ENCODE measurements at regions not wholly inside any gene's neighbourhood (a gene's known extent, or its start where the extent isn't known, plus 50 kb on each side); places are given as distances from the start of the nearest gene placed in this dataset.
A peak's percentile ranks its signal among the peaks of the same experiment; 100 is the strongest.
"Not testable (repeated sequence)": the region's sequence is repeated elsewhere in the genome, so short reads cannot be mapped to it uniquely, and the experiment has no call there.

GRCh38 chr5:87008751-87009560 lies 258.7 kb upstream of the RASA1 start:
- no peak overlapping the region for H3K4me3 Mint-ChIP-seq (ENCODE audit: low read depth)
- H3K4me1 Mint-ChIP-seq (ENCODE audit: low read depth) = no peaks in the 10 kb centered on the region
- no peaks in the 10 kb centered on the region for H3K36me3 Mint-ChIP-seq (ENCODE audit: low read depth)
- intact Hi-C loops (cut with micrococcal nuclease) = no loop called here
- no peak for DNase-seq (ENCODE audit: low spot score)
- H3K27ac Mint-ChIP-seq = no peak overlapping the region
- H3K9me3 Mint-ChIP-seq = no peaks in the 10 kb centered on the region
- H3K27me3 Mint-ChIP-seq (ENCODE audit: low read depth) = peaks cover 18% of the 10 kb centered on the region

DNA sequence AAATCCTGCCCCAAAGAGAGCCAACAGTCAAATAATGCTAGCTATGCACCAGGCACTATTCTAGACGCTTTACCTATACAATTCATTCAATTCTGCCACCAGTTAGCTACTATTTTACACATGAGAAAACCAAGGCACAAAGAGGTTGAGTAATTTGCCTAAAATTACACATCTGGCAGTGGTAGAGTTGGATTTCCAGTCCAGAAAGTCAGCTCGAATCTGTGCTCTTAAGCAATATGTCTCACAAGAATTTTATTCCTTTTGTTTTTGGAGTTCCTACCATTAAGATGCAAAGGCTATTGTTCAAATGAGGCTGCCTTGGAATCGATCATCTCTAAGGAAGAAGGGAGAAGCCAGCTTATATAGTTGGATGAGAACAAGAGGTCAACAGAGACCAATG lies 256.9 kb upstream of the RASA1 start:
- DNase-seq (ENCODE audit: low spot score) = no peak
- intact Hi-C loops (cut with micrococcal nuclease) = loop anchor here (5.0 kb wide), 1 partner anchor 38 kb away; no protein-coding TSS in a partner anchor
- Mint-ChIP-seq H3K9me3 (no peaks in the 10 kb centered on the region), H3K27ac (no peak overlapping the region), H3K4me3 (ENCODE audit: low read depth) (no peak overlapping the region), H3K27me3 (ENCODE audit: low read depth) (peaks cover 22% of the 10 kb centered on the region), H3K36me3 (ENCODE audit: low read depth) (no peaks in the 10 kb centered on the region), H3K4me1 (ENCODE audit: low read depth) (peaks cover 2% of the 10 kb centered on the region)

DNA sequence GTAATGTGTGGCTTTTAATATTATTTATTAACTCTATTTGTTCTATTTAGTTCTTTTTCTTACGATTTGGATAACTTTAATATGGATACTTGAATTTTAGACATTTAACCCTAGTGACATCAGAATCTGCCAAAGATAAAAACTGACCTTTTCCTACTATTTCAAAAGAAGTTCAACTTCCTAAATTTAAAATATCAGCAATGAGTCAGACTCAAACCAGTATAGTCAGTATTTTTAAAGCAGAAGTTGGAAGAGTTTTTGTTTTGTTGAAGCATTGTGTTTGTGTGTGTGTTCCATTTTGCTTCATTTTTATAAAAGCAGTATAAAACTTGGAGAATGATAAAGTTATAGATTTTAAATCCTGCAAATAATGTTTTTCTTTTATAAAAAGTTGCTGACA lies 251.8 kb upstream of the RASA1 start:
- Mint-ChIP-seq H3K9me3 (no peaks in the 10 kb centered on the region), H3K4me3 (ENCODE audit: low read depth) (no peak overlapping the region), H3K36me3 (ENCODE audit: low read depth) (no peaks in the 10 kb centered on the region), H3K4me1 (ENCODE audit: low read depth) (peaks cover 17% of the 10 kb centered on the region), H3K27me3 (ENCODE audit: low read depth) (peaks cover 9% of the 10 kb centered on the region), H3K27ac (no peak overlapping the region)
- intact Hi-C loops (cut with micrococcal nuclease) = no loop called here
- no peak for DNase-seq (ENCODE audit: low spot score)

GRCh38 chr5:87020099-87020934 lies 247.4 kb upstream of the RASA1 start:
- peaks cover 5% of the 10 kb centered on the region for H3K27me3 Mint-ChIP-seq (ENCODE audit: low read depth)
- peaks cover 3% of the 10 kb centered on the region for H3K36me3 Mint-ChIP-seq (ENCODE audit: low read depth)
- H3K9me3 Mint-ChIP-seq = no peaks in the 10 kb centered on the region
- no peak overlapping the region for H3K27ac Mint-ChIP-seq
- H3K4me1 Mint-ChIP-seq (ENCODE audit: low read depth) = peaks cover 15% of the 10 kb centered on the region
- DNase-seq (ENCODE audit: low spot score) = peak; percentile 26
- intact Hi-C loops (cut with micrococcal nuclease) = loop anchor here (5.0 kb wide), 1 partner anchor 382 kb away; no protein-coding TSS in a partner anchor
- H3K4me3 Mint-ChIP-seq (ENCODE audit: low read depth) = no peak overlapping the region

DNA sequence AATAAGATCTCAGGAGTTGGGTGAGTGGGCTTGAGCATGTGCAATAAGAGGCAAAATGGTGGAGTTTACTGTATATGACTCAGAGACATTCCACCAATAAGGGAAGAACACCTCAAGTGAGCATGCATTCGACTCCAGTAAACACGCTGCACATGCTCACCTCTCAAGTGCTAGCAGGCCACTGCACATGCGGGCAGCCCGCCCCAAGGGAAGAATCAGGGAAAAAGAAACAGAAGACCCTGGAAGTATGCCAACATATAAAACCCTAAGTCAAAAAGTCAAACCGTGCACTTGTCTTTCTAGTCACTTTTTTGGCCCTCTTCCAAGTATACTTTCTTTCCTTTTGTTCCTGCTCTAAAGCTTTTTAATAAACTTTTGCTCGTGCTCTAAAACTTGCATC lies 245.3 kb upstream of the RASA1 start:
- no peak for DNase-seq (ENCODE audit: low spot score)
- peaks cover 16% of the 10 kb centered on the region for H3K4me1 Mint-ChIP-seq (ENCODE audit: low read depth)
- H3K36me3 Mint-ChIP-seq (ENCODE audit: low read depth) = peaks cover 3% of the 10 kb centered on the region
- peaks cover 11% of the 10 kb centered on the region for H3K27me3 Mint-ChIP-seq (ENCODE audit: low read depth)
- intact Hi-C loops (cut with micrococcal nuclease) = loop anchor here (5.0 kb wide), 1 partner anchor 380 kb away; no protein-coding TSS in a partner anchor
- H3K9me3 Mint-ChIP-seq = no peaks in the 10 kb centered on the region
- H3K27ac Mint-ChIP-seq = no peak overlapping the region
- H3K4me3 Mint-ChIP-seq (ENCODE audit: low read depth) = no peak overlapping the region

DNA sequence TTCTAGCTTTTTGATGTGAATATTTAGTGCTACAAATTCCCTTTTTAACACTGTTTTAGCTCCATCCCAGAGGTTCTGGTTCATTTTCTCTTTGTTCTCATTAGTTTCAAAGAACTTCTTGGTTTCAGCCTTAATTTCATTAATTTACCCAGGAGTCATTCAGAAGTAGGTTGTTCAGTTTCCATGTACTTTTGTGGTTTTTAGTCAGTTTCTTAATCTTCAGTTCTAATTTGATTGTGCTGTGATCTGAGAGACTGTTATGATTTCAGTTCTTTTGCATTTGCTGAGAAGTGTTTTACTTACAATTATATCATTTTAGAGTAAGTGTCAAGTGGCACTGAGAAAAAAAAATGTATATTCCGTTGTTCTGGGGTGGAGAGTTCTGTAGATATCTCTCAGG lies 240.1 kb upstream of the RASA1 start:
- H3K36me3 Mint-ChIP-seq (ENCODE audit: low read depth) = peaks cover 6% of the 10 kb centered on the region
- peaks cover 24% of the 10 kb centered on the region for H3K27me3 Mint-ChIP-seq (ENCODE audit: low read depth)
- no peak overlapping the region for H3K4me3 Mint-ChIP-seq (ENCODE audit: low read depth)
- no peak for DNase-seq (ENCODE audit: low spot score)
- intact Hi-C loops (cut with micrococcal nuclease) = loop anchor here (2.0 kb wide), 1 partner anchor 93 kb away; no protein-coding TSS in a partner anchor
- H3K9me3 Mint-ChIP-seq = no peaks in the 10 kb centered on the region
- no peak overlapping the region for H3K27ac Mint-ChIP-seq
- H3K4me1 Mint-ChIP-seq (ENCODE audit: low read depth) = peaks cover 25% of the 10 kb centered on the region

GRCh38 chr5:87029951-87030350 lies 237.7 kb upstream of the RASA1 start:
- Mint-ChIP-seq H3K9me3 (no peaks in the 10 kb centered on the region), H3K4me1 (ENCODE audit: low read depth) (peaks cover 39% of the 10 kb centered on the region)
- intact Hi-C loops (cut with micrococcal nuclease) = no loop called here

DNA sequence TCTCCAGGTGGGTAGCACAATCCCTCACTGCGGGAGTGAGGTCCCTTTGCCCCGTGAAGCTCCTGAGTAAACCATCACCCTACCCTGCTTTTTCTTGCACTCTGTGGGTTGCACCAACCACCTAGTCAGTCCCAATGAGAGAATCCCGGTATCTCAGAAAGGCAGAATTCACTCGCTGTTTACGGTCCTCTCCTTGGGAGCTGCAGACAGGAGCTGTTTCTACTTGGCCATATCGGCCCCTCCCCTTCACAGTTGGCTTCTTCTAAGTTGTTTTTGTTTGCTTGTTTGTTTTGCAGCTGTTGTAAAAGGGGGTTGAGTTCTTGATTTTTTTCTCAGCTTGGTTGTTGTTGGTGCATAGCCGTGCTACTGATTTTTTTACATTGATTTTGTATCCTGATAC lies 237.0 kb upstream of the RASA1 start:
- no peaks in the 10 kb centered on the region for H3K9me3 Mint-ChIP-seq
- H3K27me3 Mint-ChIP-seq (ENCODE audit: low read depth) = peaks cover 26% of the 10 kb centered on the region
- H3K4me3 Mint-ChIP-seq (ENCODE audit: low read depth) = no peak overlapping the region
- H3K27ac Mint-ChIP-seq = no peak overlapping the region
- H3K4me1 Mint-ChIP-seq (ENCODE audit: low read depth) = peaks cover 39% of the 10 kb centered on the region
- peaks cover 4% of the 10 kb centered on the region for H3K36me3 Mint-ChIP-seq (ENCODE audit: low read depth)
- DNase-seq (ENCODE audit: low spot score) = no peak
- intact Hi-C loops (cut with micrococcal nuclease) = no loop called here

More at GRCh38 chr5:87029951-87030350, 237.7 kb upstream of the RASA1 start:
- Mint-ChIP-seq H3K27ac (no peak overlapping the region), H3K4me3 (ENCODE audit: low read depth) (no peak overlapping the region), H3K36me3 (ENCODE audit: low read depth) (peaks cover 4% of the 10 kb centered on the region), H3K27me3 (ENCODE audit: low read depth) (peaks cover 27% of the 10 kb centered on the region)
- DNase-seq (ENCODE audit: low spot score) = no peak

GRCh38 chr5:87034557-87034956 lies 233.1 kb upstream of the RASA1 start:
- no peak for DNase-seq (ENCODE audit: low spot score)
- intact Hi-C loops (cut with micrococcal nuclease) = no loop called here
- H3K27me3 Mint-ChIP-seq (ENCODE audit: low read depth) = peaks cover 18% of the 10 kb centered on the region
- peaks cover 18% of the 10 kb centered on the region for H3K4me1 Mint-ChIP-seq (ENCODE audit: low read depth)
- no peaks in the 10 kb centered on the region for H3K36me3 Mint-ChIP-seq (ENCODE audit: low read depth)
- H3K27ac Mint-ChIP-seq = no peak overlapping the region
- no peak overlapping the region for H3K4me3 Mint-ChIP-seq (ENCODE audit: low read depth)
- peaks cover 9% of the 10 kb centered on the region for H3K9me3 Mint-ChIP-seq

- no peaks in the 10 kb centered on the region for H3K36me3 Mint-ChIP-seq (ENCODE audit: low read depth)
- peaks cover 14% of the 10 kb centered on the region for H3K9me3 Mint-ChIP-seq
- intact Hi-C loops (cut with micrococcal nuclease) = no loop called here
- H3K27ac Mint-ChIP-seq = no peak overlapping the region
- no peak for DNase-seq (ENCODE audit: low spot score)
- H3K4me3 Mint-ChIP-seq (ENCODE audit: low read depth) = no peak overlapping the region
- no peaks in the 10 kb centered on the region for H3K4me1 Mint-ChIP-seq (ENCODE audit: low read depth)
- peaks cover 27% of the 10 kb centered on the region for H3K27me3 Mint-ChIP-seq (ENCODE audit: low read depth)
Observed at GRCh38 chr5:87042554-87042953, 225.1 kb upstream of the RASA1 start.

DNA sequence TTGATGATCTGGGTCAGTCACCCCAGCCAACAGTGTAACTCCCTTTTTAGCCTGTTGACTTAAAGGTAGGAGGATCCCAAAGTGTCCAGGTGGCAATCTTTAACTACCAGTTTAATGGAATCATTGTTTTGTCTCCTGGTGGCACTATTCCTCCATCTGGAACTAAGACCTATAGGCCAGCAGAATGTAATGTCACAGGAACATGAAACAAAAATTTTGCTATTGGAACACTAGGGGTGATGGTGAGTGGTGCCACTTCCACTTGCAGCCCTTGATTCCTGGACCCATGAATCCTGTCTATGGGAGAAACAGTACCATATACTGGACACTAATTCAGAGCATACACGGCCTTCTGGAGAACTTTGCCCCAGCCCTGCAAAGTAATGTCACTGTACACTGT lies 219.5 kb upstream of the RASA1 start:
- DNase-seq (ENCODE audit: low spot score) = no peak
- Mint-ChIP-seq H3K27ac (no peak overlapping the region), H3K4me1 (ENCODE audit: low read depth) (peaks cover 4% of the 10 kb centered on the region), H3K27me3 (ENCODE audit: low read depth) (peaks cover 12% of the 10 kb centered on the region), H3K36me3 (ENCODE audit: low read depth) (peaks cover 3% of the 10 kb centered on the region), H3K9me3 (peaks cover 30% of the 10 kb centered on the region), H3K4me3 (ENCODE audit: low read depth) (no peak overlapping the region)
- intact Hi-C loops (cut with micrococcal nuclease) = no loop called here

GRCh38 chr5:87049012-87049411 lies 218.7 kb upstream of the RASA1 start:
- intact Hi-C loops (cut with micrococcal nuclease) = not testable (repeated sequence)

More at GRCh38 chr5:87049012-87049411, 218.7 kb upstream of the RASA1 start:
- peaks cover 28% of the 10 kb centered on the region for H3K9me3 Mint-ChIP-seq
- H3K36me3 Mint-ChIP-seq (ENCODE audit: low read depth); H3K4me1 Mint-ChIP-seq (ENCODE audit: low read depth); H3K27ac Mint-ChIP-seq; H3K4me3 Mint-ChIP-seq (ENCODE audit: low read depth); H3K27me3 Mint-ChIP-seq (ENCODE audit: low read depth); DNase-seq (ENCODE audit: low spot score): not testable (repeated sequence)

Measured in activated T-helper 2 cell treated with anti-CD3 and anti-CD28 coated beads, Interferon-gamma antibody, Interleukin-2, Interleukin-4, amounts not matched to agents 10 μg/mL and 5 μg/mL and 100 μg/mL, durations not matched to agents 14 hours and 24 hours and 36 hours (primary cell).